HepG2 (cell line): ENCODE measurements at regions not wholly inside any gene's neighbourhood (a gene's known extent, or its start where the extent isn't known, plus 50 kb on each side); places are given as distances from the start of the nearest gene placed in this dataset.

Experiments used
- ATAC-seq: fragments of 200-7000 bp; cut with Tn5 transposase; 3 replicates; pipeline ENCODE4 v1.9.1; 2020; ENCODE audit warnings: mild to moderate bottlenecking, moderate library complexity
- BruUV-seq: library from RNA; stranded (reverse); fragments of 400-500 nt; replicated peaks from 2 replicates; lab custom pipeline; 2021; lab: Mats Ljungman, UMichigan
- CTCF ChIA-PET: fragments of 300-600 bp; formaldehyde crosslinking; extraction: SDS; loops from one replicate; lab custom pipeline; 2021; ENCODE audit warnings: low total read pairs, inconsistent platforms, low intra/inter-chr PET ratio; lab: Yijun Ruan, JAX
- POLR2A ChIA-PET: fragments of 350-600 bp; sonication (Branson Sonifier 250); formaldehyde crosslinking; loops from one replicate; lab custom pipeline; 2020; ENCODE audit warnings: antibody characterized with exemption, inconsistent platforms; lab: Yijun Ruan, JAX
- DNase-seq: peaks from one replicate; pipeline ENCODE4 v3.0.0-alpha.2; 2015; ENCODE audit warnings: low spot score
- FAIRE-seq: peaks from 3 replicates; lab custom pipeline; 2011; peaks lifted over from hg19 to GRCh38; lab: Jason Lieb, UNC
- H2AFZ ChIP-seq: one replicate; pipeline ENCODE4 v1.6.1; 2011; ENCODE audit warnings: low read length, inconsistent platforms
- H3K27ac ChIP-seq: fragments of 300-600 bp; 3 replicates; pipeline ENCODE4 v1.8.0; 2011; ENCODE audit warnings: mixed run types, mild to moderate bottlenecking, mixed read lengths, low read length, inconsistent platforms; ENCODE audit not compliant: insufficient read depth; ENCODE audit errors: extremely low read length
- H3K27me3 ChIP-seq, 2 experiments: fragments of 200-600 bp in 1 of 2; 2 replicates in 1 of 2; 3 replicates in 1 of 2; pipeline versions ENCODE4 v1.6.0 to v1.8.0; 2011; ENCODE audit warnings: low read length in 2 of 2, mild to moderate bottlenecking in 2 of 2, moderate library complexity in 2 of 2, inconsistent platforms in 1 of 2; ENCODE audit not compliant: insufficient read depth in 2 of 2, control insufficient read depth in 1 of 2
- H3K36me3 ChIP-seq, 2 experiments: fragments of 200-600 bp in 1 of 2; replicated peaks in 1 of 2; 2 replicates in 1 of 2; 3 replicates in 1 of 2; pipeline versions ENCODE4 v1.5.1 to v1.8.0; 2011; ENCODE audit warnings: low read length in 2 of 2, inconsistent platforms in 1 of 2; ENCODE audit not compliant: insufficient read depth in 2 of 2, control insufficient read depth in 1 of 2
- H3K4me1 ChIP-seq: 2 replicates; pipeline ENCODE4 v1.5.1; 2012; ENCODE audit warnings: low read length, inconsistent platforms; ENCODE audit not compliant: insufficient read depth
- H3K4me2 ChIP-seq: 2 replicates; pipeline ENCODE4 v1.6.0; 2011; ENCODE audit warnings: low read depth, low read length, inconsistent platforms
- H3K4me3 ChIP-seq, 3 experiments: fragments of 200-600 bp in 1 of 3; sonication (generic), shearing (Covaris generic) in 1 of 3; replicated peaks in 1 of 3; 2 replicates each; pipeline ENCODE4 v1.5.1; 2011 to 2016; ENCODE audit warnings: low read length in 3 of 3, inconsistent platforms in 2 of 3, low read depth in 2 of 3, mild to moderate bottlenecking in 2 of 3, control low read depth in 1 of 3, mixed read lengths in 1 of 3; ENCODE audit not compliant: insufficient read depth in 1 of 3
- H3K79me2 ChIP-seq: one replicate; pipeline ENCODE4 v1.6.1; 2011; ENCODE audit warnings: low read length, inconsistent platforms; ENCODE audit not compliant: insufficient read depth
- H3K9ac ChIP-seq: 2 replicates; pipeline ENCODE4 v1.6.0; 2011; ENCODE audit warnings: mild to moderate bottlenecking, low read depth, low read length, inconsistent platforms; ENCODE audit not compliant: insufficient read depth
- H3K9me3 ChIP-seq: 2 replicates; pipeline ENCODE4 v1.5.1; 2012; ENCODE audit warnings: mild to moderate bottlenecking, low read length
- H4K20me1 ChIP-seq: 2 replicates; pipeline ENCODE4 v1.6.0; 2011; ENCODE audit warnings: inconsistent platforms, mild to moderate bottlenecking, low read length, moderate library complexity; ENCODE audit not compliant: insufficient read depth
- ATF6 ChIP-seq: sonication (generic); formaldehyde crosslinking; conservative IDR thresholded peaks from 2 replicates; pipeline ENCODE4 v1.4.0; 2020; ENCODE audit warnings: missing genetic modification reagents
- BRCA1 ChIP-seq: sonication (generic); formaldehyde crosslinking; IDR thresholded peaks from 2 replicates; pipeline ENCODE4 v1.4.0; 2020; ENCODE audit warnings: missing genetic modification reagents
- GPN1 ChIP-seq: sonication (generic); formaldehyde crosslinking; IDR thresholded peaks from 2 replicates; pipeline ENCODE4 v1.5.1; 2020; ENCODE audit warnings: missing genetic modification reagents, borderline replicate concordance
- HNF1B ChIP-seq: sonication (generic); formaldehyde crosslinking; IDR thresholded peaks from 2 replicates; pipeline ENCODE4 v1.5.1; 2020; ENCODE audit warnings: mild to moderate bottlenecking, moderate library complexity, missing genetic modification reagents
- NFIB ChIP-seq: sonication (generic); formaldehyde crosslinking; IDR thresholded peaks from 2 replicates; pipeline ENCODE4 v1.9.0; 2021; ENCODE audit warnings: missing genetic modification reagents, mild to moderate bottlenecking, borderline replicate concordance
- PITX1 ChIP-seq: sonication (generic); formaldehyde crosslinking; IDR thresholded peaks from 2 replicates; pipeline ENCODE4 v1.5.1; 2020; ENCODE audit warnings: mild to moderate bottlenecking, missing genetic modification reagents
- SCMH1 ChIP-seq: sonication (generic); formaldehyde crosslinking; IDR thresholded peaks from 2 replicates; pipeline ENCODE4 v1.9.0; 2021; ENCODE audit warnings: missing genetic modification reagents, mild to moderate bottlenecking, borderline replicate concordance
- TCF7 ChIP-seq: sonication (generic); IDR thresholded peaks from 2 replicates; pipeline ENCODE4 v1.6.1; 2016; ENCODE audit warnings: antibody characterized with exemption, low read depth
- TRIM22 ChIP-seq: fragments of 450-650 bp; IDR thresholded peaks from 2 replicates; pipeline ENCODE4 v1.6.1; 2017
- ZIK1 ChIP-seq: sonication (generic); formaldehyde crosslinking; IDR thresholded peaks from 2 replicates; pipeline ENCODE4 v1.5.0; 2020; ENCODE audit warnings: mild to moderate bottlenecking, low read depth, missing genetic modification reagents, borderline replicate concordance
- ZKSCAN5 ChIP-seq: sonication (generic); formaldehyde crosslinking; IDR thresholded peaks from 2 replicates; pipeline ENCODE4 v1.5.1; 2020; ENCODE audit warnings: mild to moderate bottlenecking, missing genetic modification reagents
- ZNF20 ChIP-seq: sonication (generic); formaldehyde crosslinking; IDR thresholded peaks from 2 replicates; pipeline ENCODE4 v1.4.0; 2020; ENCODE audit warnings: mild to moderate bottlenecking, moderate library complexity, missing genetic modification reagents
- ZNF256 ChIP-seq: sonication (generic); formaldehyde crosslinking; conservative IDR thresholded peaks from 2 replicates; pipeline ENCODE4 v1.4.0; 2020; ENCODE audit warnings: missing genetic modification reagents
- ZNF564 ChIP-seq: sonication (generic); formaldehyde crosslinking; IDR thresholded peaks from 2 replicates; pipeline ENCODE4 v1.8.1; 2023; ENCODE audit warnings: mild to moderate bottlenecking, missing genetic modification reagents
- WGBS: methylation state at CpG from one replicate; pipeline ENCODE4 v1.1.6; 2017; ENCODE audit warnings: low lambda C conversion rate; 5-methylcytosine and 5-hydroxymethylcytosine counted together
- in situ Hi-C: cut with HindIII; loops from 2 replicates; pipeline ENCODE4 v1.10.0; 2017; ENCODE audit warnings: low pct_unique_long_range_greater_than_20kb; ENCODE audit not compliant: extremely low pct_ligation_motif_present
- intact Hi-C: fragments of 100-400 bp; cut with micrococcal nuclease; formaldehyde crosslinking; loops from one replicate; pipeline ENCODE4 v1.10.0; 2022; ENCODE audit not compliant: unreplicated experiment

GRCh38 chr1:18008081-18008480 lies 99.5 kb upstream of the IGSF21 start (continued):
- TF ChIP-seq ATF6 (CRISPR knock-in tag) (no peak), ZNF20 (no peak), TCF7 (no peak)

- Histone ChIP-seq H3K4me3 (no peak overlapping the region), H3K79me2 (no peaks in the 10 kb centered on the region), H3K9ac (no peak overlapping the region), H4K20me1 (no peaks in the 10 kb centered on the region), H3K27me3 (peaks cover 0 to 8% of the 10 kb centered on the region in 2 experiments; a peak in 2 of 5 replicates), H3K27ac (no peak overlapping the region), H3K36me3 (no peaks in the 10 kb centered on the region), H2AFZ (no peak overlapping the region), H3K4me2 (no peak overlapping the region), H3K4me1 (no peaks in the 10 kb centered on the region), H3K9me3 (no peaks in the 10 kb centered on the region)
- DNase-seq: no peak
- no peak for ATAC-seq
- no TSS peak for BruUV-seq
- intact Hi-C loops (no loop called here), in situ Hi-C loops (no loop called here)
- TF ChIP-seq ZNF564 (CRISPR knock-in tag) (no peak), ZIK1 (no peak)
- FAIRE-seq: no peak
- 10% methylated on average over 4 of the region's 6 CpGs for WGBS
- ChIA-PET POLR2A (no interaction called here), CTCF (no interaction called here)
These were observed 98.5 kb upstream of the IGSF21 start for GRCh38 chr1:18009055-18009454.

- CTCF ChIA-PET: no interaction called here
- H2AFZ ChIP-seq: no peak overlapping the region
- FAIRE-seq (no peak), DNase-seq (no peak), ATAC-seq (no peak)
- no peaks in the 10 kb centered on the region for H3K36me3 ChIP-seq
- no peaks in the 10 kb centered on the region for H3K9me3 ChIP-seq
- intact Hi-C loops (no loop called here), in situ Hi-C loops (no loop called here)
- H3K79me2 ChIP-seq: no peaks in the 10 kb centered on the region
- no peak overlapping the region for H3K4me2 ChIP-seq
- H3K27ac ChIP-seq: no peak overlapping the region
- no TSS peak for BruUV-seq
- peaks cover 0 to 8% of the 10 kb centered on the region in 2 experiments; a peak in 2 of 5 replicates for H3K27me3 ChIP-seq
- H4K20me1 ChIP-seq: no peaks in the 10 kb centered on the region
- no peak overlapping the region for H3K9ac ChIP-seq
- no peak overlapping the region for H3K4me3 ChIP-seq
- POLR2A ChIA-PET: no interaction called here
- no peaks in the 10 kb centered on the region for H3K4me1 ChIP-seq
- 0% methylated on average over 5 of the region's 8 CpGs for WGBS
- no peak for TF ChIP-seq HNF1B (CRISPR knock-in tag)
- TF ChIP-seq ZNF256: no peak
- TF ChIP-seq SCMH1 (CRISPR knock-in tag): no peak
- no peak for TF ChIP-seq TRIM22
- TF ChIP-seq GPN1 (CRISPR knock-in tag): no peak
- TF ChIP-seq ZKSCAN5 (CRISPR knock-in tag): no peak
- TF ChIP-seq NFIB (CRISPR knock-in tag): no peak
- TF ChIP-seq BRCA1 (CRISPR knock-in tag): no peak
- TF ChIP-seq PITX1: no peak
These were observed 98.1 kb upstream of the IGSF21 start for GRCh38 chr1:18009478-18009961.
